Sigmoid colon (tissue), 6 donors: ENCODE measurements at regions not wholly inside any gene's neighbourhood (a gene's known extent, or its start where the extent isn't known, plus 50 kb on each side); places are given as distances from the start of the nearest gene placed in this dataset.

Experiments used
- DNase-seq: peaks from one replicate; pipeline ENCODE4 v3.0.0-alpha.2; 2019
- H3K27ac ChIP-seq, 4 donors: fragments of 200-600 bp; sonication (generic); one replicate each; pipeline ENCODE4 v1.5.1; 2016 to 2019; ENCODE audit warnings: mild to moderate bottlenecking in 1 of 4
- H3K27me3 ChIP-seq, 3 donors: fragments of 200-600 bp; sonication (generic); one replicate each; pipeline ENCODE4 v1.5.1; 2019; ENCODE audit warnings: mild to moderate bottlenecking in 1 of 3
- H3K36me3 ChIP-seq, 4 donors: fragments of 200-600 bp; sonication (generic); one replicate each; pipeline ENCODE4 v1.5.1; 2016 to 2019
- H3K4me1 ChIP-seq, 4 donors: fragments of 200-600 bp; sonication (generic); one replicate each; pipeline ENCODE4 v1.5.1; 2017 to 2019
- H3K4me3 ChIP-seq, 4 donors: fragments of 200-600 bp; sonication (generic); one replicate each; pipeline ENCODE4 v1.5.1; 2017 to 2019; ENCODE audit warnings: mild to moderate bottlenecking in 2 of 4, moderate library complexity in 1 of 4
- H3K9me3 ChIP-seq, 4 donors: fragments of 200-600 bp in 3 of 4; sonication (generic) in 3 of 4; one replicate each; pipeline versions ENCODE4 v1.5.1 to v1.6.1; 2013 to 2019
- EP300 ChIP-seq, 4 donors: sonication (generic); formaldehyde crosslinking; IDR thresholded peaks; one replicate each; pipeline ENCODE4 v1.6.1; 2017; ENCODE audit warnings: antibody characterized with exemption in 4 of 4
- POLR2A ChIP-seq, 2 donors: fragments of 450-650 bp; IDR thresholded peaks; one replicate each; pipeline ENCODE4 v1.6.1; 2016; ENCODE audit warnings: antibody characterized with exemption in 2 of 2, mild to moderate bottlenecking in 2 of 2, moderate library complexity in 2 of 2
- POLR2AphosphoS5 ChIP-seq, 4 donors: sonication (generic); formaldehyde crosslinking; IDR thresholded peaks; one replicate each; pipeline ENCODE4 v1.6.1; 2017; ENCODE audit warnings: antibody characterized with exemption in 4 of 4
- WGBS, 2 donors: extraction: QIAGEN DNeasy Blood & Tissue Kit; methylation state at CpG; one replicate each; pipeline ENCODE4 v1.1.7; 2013; 5-methylcytosine and 5-hydroxymethylcytosine counted together
- intact Hi-C: fragments of 100-400 bp; cut with DNase I; formaldehyde crosslinking; loops from one replicate; pipeline ENCODE4 v1.15.1; 2023
- TF ChIP-seq, protein P1 (sequence below), 4 experiments: fragments of 450-650 bp in 3 of 4; fragments of 200-600 bp in 1 of 4; IDR thresholded peaks; one replicate each; pipeline ENCODE4 v1.5.1; 2016 to 2019; ENCODE audit warnings: antibody characterized with exemption in 4 of 4, mild to moderate bottlenecking in 3 of 4, moderate library complexity in 2 of 4
- donor health status: healthy with polysubstance abuse.
- donor health status: healthy.

GRCh38 chr15:62969442-62970089, 73.0 kb upstream of the TPM1 start:
- intact Hi-C loops: no loop called here

GRCh38 chr15:62972814-62973213, 69.7 kb upstream of the TPM1 start:
- TF ChIP-seq POLR2A (IDR thresholded peaks at IDR 0.05): no peak
- TF ChIP-seq, protein P1, sequence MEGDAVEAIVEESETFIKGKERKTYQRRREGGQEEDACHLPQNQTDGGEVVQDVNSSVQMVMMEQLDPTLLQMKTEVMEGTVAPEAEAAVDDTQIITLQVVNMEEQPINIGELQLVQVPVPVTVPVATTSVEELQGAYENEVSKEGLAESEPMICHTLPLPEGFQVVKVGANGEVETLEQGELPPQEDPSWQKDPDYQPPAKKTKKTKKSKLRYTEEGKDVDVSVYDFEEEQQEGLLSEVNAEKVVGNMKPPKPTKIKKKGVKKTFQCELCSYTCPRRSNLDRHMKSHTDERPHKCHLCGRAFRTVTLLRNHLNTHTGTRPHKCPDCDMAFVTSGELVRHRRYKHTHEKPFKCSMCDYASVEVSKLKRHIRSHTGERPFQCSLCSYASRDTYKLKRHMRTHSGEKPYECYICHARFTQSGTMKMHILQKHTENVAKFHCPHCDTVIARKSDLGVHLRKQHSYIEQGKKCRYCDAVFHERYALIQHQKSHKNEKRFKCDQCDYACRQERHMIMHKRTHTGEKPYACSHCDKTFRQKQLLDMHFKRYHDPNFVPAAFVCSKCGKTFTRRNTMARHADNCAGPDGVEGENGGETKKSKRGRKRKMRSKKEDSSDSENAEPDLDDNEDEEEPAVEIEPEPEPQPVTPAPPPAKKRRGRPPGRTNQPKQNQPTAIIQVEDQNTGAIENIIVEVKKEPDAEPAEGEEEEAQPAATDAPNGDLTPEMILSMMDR (IDR thresholded peaks at IDR 0.05): no peak
- no peak for TF ChIP-seq EP300 (IDR thresholded peaks at IDR 0.05)
- no peak for TF ChIP-seq POLR2AphosphoS5 (IDR thresholded peaks at IDR 0.05)
- Histone ChIP-seq H3K36me3 (no peaks in the 10 kb centered on the region), H3K9me3 (no peaks in the 10 kb centered on the region), H3K27me3 (no peaks in the 10 kb centered on the region), H3K27ac (no peak overlapping the region), H3K4me1 (peaks cover 0 to 10% (median 3%) of the 10 kb centered on the region in 4 donors), H3K4me3 (no peak overlapping the region)
- 64 to 73% methylated on average over 5 of the region's 5 CpGs for WGBS, 2 donors
- intact Hi-C loops: no loop called here
- no peak for DNase-seq

More at GRCh38 chr15:62969442-62970089, 73.0 kb upstream of the TPM1 start:
- peaks cover 0 to 4% (median 0%) of the 10 kb centered on the region in 4 donors for H3K4me1 ChIP-seq
- 96 to 97% methylated on average over 1 of the region's 1 CpG for WGBS, 2 donors
- no peak for DNase-seq
- H3K36me3 ChIP-seq: no peaks in the 10 kb centered on the region
- no peak overlapping the region for H3K4me3 ChIP-seq
- no peaks in the 10 kb centered on the region for H3K9me3 ChIP-seq
- H3K27me3 ChIP-seq: no peaks in the 10 kb centered on the region
- TF ChIP-seq, protein P1 (IDR thresholded peaks at IDR 0.05): no peak
- TF ChIP-seq POLR2A (IDR thresholded peaks at IDR 0.05) (no peak), POLR2AphosphoS5 (IDR thresholded peaks at IDR 0.05) (no peak), EP300 (IDR thresholded peaks at IDR 0.05) (no peak)
- H3K27ac ChIP-seq: no peak overlapping the region

DNA sequence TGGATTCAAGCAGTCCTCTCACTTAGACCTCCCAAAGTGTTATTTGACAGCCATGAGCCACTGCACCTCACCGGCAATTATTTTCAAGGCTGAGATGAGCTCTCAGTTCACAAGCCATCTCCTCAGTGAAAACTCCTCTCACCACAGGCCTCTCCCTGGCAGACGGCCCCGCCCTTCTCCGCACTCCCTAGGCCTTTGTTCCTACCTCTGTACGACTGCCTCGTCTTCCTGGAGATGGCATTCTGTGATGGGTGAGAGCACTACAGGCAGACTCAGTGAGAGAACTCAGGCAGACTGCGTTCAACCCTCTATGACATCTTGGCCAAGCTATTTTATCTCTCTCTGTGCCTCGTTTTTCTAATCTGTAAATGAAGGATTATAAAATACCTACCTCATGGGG, 67.0 kb upstream of the TPM1 start:
- WGBS, 2 donors: 28 to 53% methylated on average over 8 of the region's 8 CpGs
- Histone ChIP-seq H3K9me3 (no peaks in the 10 kb centered on the region), H3K27ac (no peak overlapping the region), H3K4me1 (peaks cover 0 to 10% (median 3%) of the 10 kb centered on the region in 4 donors), H3K36me3 (no peaks in the 10 kb centered on the region), H3K4me3 (no peak overlapping the region), H3K27me3 (no peaks in the 10 kb centered on the region)
- TF ChIP-seq, protein P1 (IDR thresholded peaks at IDR 0.05): no peak
- TF ChIP-seq POLR2AphosphoS5 (IDR thresholded peaks at IDR 0.05) (no peak), POLR2A (IDR thresholded peaks at IDR 0.05) (no peak), EP300 (IDR thresholded peaks at IDR 0.05) (no peak)
- intact Hi-C loops: no loop called here
- no peak for DNase-seq

DNA sequence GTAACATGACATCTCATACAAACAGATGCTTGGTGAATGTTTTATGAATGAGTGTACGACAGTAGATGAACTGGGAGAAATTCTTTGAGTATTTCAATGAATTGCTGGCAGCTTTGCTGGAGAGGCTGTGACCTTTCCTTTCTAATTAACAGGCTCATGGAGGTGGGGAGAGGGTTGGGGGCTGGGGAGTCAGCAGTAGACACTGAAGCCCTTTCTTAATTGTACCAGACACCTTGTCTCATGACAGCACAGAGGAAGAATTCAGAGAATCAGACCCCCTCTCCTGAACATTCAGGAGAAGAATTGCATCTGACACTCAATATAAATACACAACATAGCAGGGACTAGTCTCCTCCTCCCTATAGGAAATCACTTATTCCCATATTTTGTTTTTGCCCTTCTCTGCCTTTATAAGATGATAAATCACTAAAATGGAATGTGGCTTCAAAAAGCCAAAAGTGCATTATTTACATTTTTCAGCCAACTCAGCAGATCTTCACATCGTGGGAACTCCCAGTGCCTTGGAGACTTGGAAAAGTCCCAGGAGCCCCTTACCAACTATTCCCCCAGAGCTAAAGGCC, 66.2 kb upstream of the TPM1 start:
- DNase-seq: no peak
- H3K9me3 ChIP-seq: no peaks in the 10 kb centered on the region
- no peaks in the 10 kb centered on the region for H3K36me3 ChIP-seq
- H3K27ac ChIP-seq: no peak overlapping the region
- H3K4me1 ChIP-seq: peaks cover 0 to 10% (median 3%) of the 10 kb centered on the region in 4 donors
- no peak overlapping the region for H3K4me3 ChIP-seq
- 63 to 82% methylated on average over 2 of the region's 2 CpGs for WGBS, 2 donors
- intact Hi-C loops: no loop called here
- H3K27me3 ChIP-seq: no peaks in the 10 kb centered on the region
- TF ChIP-seq POLR2AphosphoS5 (IDR thresholded peaks at IDR 0.05) (no peak), EP300 (IDR thresholded peaks at IDR 0.05) (no peak), POLR2A (IDR thresholded peaks at IDR 0.05) (no peak)
- TF ChIP-seq, protein P1 (IDR thresholded peaks at IDR 0.05): no peak
